WTC11 (cell line): ENCODE measurements at regions not wholly inside any gene's neighbourhood (a gene's known extent, or its start where the extent isn't known, plus 50 kb on each side); places are given as distances from the start of the nearest gene placed in this dataset.

Experiments used
- ATAC-seq: fragments of 200-7000 bp; cut with Tn5 transposase; 2 replicates; pipeline ENCODE4 v1.10.0; 2021; ENCODE audit warnings: mild to moderate bottlenecking, moderate library complexity
- CTCF ChIA-PET: fragments of 300-600 bp; sonication (Branson Sonifier 250); formaldehyde crosslinking; loops from one replicate; lab custom pipeline; 2021; ENCODE audit warnings: antibody characterized with exemption; lab: Charles Lee
- POLR2A ChIA-PET: fragments of 350-600 bp; sonication (Branson Sonifier 250); formaldehyde crosslinking; loops from one replicate; lab custom pipeline; 2021; ENCODE audit warnings: antibody characterized with exemption; lab: Charles Lee
- DNase-seq: peaks from one replicate; pipeline ENCODE4 v3.0.0; 2021; ENCODE audit warnings: low spot score
- H3K27ac Mint-ChIP-seq: 2 replicates; pipeline ENCODE4 v1.8.0; 2021; ENCODE audit warnings: mixed read lengths
- H3K27me3 Mint-ChIP-seq: 2 replicates; pipeline ENCODE4 v1.8.0; 2021; ENCODE audit warnings: low read depth, mild to moderate bottlenecking, moderate library complexity, mixed read lengths
- H3K36me3 Mint-ChIP-seq: 2 replicates; pipeline ENCODE4 v1.8.0; 2021; ENCODE audit warnings: mixed read lengths
- H3K4me1 Mint-ChIP-seq: 2 replicates; pipeline ENCODE4 v1.8.0; 2022; ENCODE audit warnings: mixed read lengths
- H3K4me3 Mint-ChIP-seq: 2 replicates; pipeline ENCODE4 v1.8.0; 2021; ENCODE audit warnings: mild to moderate bottlenecking, moderate library complexity, mixed read lengths
- H3K9me3 Mint-ChIP-seq: 2 replicates; pipeline ENCODE4 v1.8.0; 2021; ENCODE audit warnings: mixed read lengths
- GRHL2 ChIP-seq: fragments of 250-450 bp; sonication (Bioruptor Pico); IDR thresholded peaks from 2 replicates; pipeline ENCODE4 v1.8.0; 2022; ENCODE audit warnings: mild to moderate bottlenecking, moderate library complexity; ENCODE audit not compliant: insufficient replicate concordance, severe bottlenecking
- KAT7 ChIP-seq: sonication (generic); formaldehyde crosslinking; IDR thresholded peaks from 2 replicates; pipeline ENCODE4 v1.8.1; 2023; ENCODE audit warnings: missing genetic modification reagents, mild to moderate bottlenecking, borderline replicate concordance
- NFYB ChIP-seq: sonication (generic); formaldehyde crosslinking; conservative IDR thresholded peaks from 2 replicates; pipeline ENCODE4 v1.8.0; 2022; ENCODE audit warnings: low read depth, missing genetic modification reagents
- TEAD4 ChIP-seq: sonication (generic); formaldehyde crosslinking; IDR thresholded peaks from 2 replicates; pipeline ENCODE4 v1.8.0; 2022; ENCODE audit warnings: mild to moderate bottlenecking, missing genetic modification reagents
- ZNF138 ChIP-seq: sonication (generic); formaldehyde crosslinking; conservative IDR thresholded peaks from 2 replicates; pipeline ENCODE4 v1.8.1; 2022; ENCODE audit warnings: mild to moderate bottlenecking, moderate library complexity, missing genetic modification reagents
- TF ChIP-seq, protein P1 (sequence below): sonication (generic); formaldehyde crosslinking; IDR thresholded peaks from 2 replicates; pipeline ENCODE4 v1.8.0; 2023; ENCODE audit warnings: missing genetic modification reagents, mild to moderate bottlenecking, borderline replicate concordance
- TF ChIP-seq, protein P2 (sequence below): sonication (generic); formaldehyde crosslinking; IDR thresholded peaks from 2 replicates; pipeline ENCODE4 v1.8.0; 2022; ENCODE audit warnings: missing genetic modification reagents
- TF ChIP-seq, protein P3 (sequence below): sonication (generic); formaldehyde crosslinking; IDR thresholded peaks from 2 replicates; pipeline ENCODE4 v1.8.1; 2023; ENCODE audit warnings: mild to moderate bottlenecking, missing genetic modification reagents, moderate library complexity
- TF ChIP-seq, protein P4 (sequence below): sonication (generic); formaldehyde crosslinking; IDR thresholded peaks from 2 replicates; pipeline ENCODE4 v1.8.1; 2023; ENCODE audit warnings: mild to moderate bottlenecking, moderate library complexity, missing genetic modification reagents

DNA sequence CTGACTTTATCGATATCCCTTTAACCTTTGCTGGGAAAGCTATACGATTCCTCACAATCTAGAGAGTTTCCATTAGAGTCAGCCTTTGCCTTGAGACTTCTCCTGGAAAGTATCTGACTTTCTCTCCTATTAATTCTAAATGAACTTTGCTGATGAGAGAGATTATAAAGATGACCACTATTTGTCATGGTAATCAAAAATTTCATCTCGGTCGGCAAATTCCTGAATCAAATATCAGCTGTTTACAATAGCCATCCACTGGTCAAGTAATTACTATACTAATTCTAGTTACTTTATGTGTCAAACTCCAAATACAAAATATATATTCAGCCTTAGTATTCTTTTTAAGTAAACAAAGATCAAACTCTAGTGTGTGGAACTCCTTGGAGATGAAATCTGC, 164.4 kb upstream of the ITGA1 start:
- Mint-ChIP-seq H3K9me3 (peaks cover 9% of the 10 kb centered on the region), H3K4me3 (no peak overlapping the region), H3K27me3 (no peaks in the 10 kb centered on the region), H3K36me3 (no peaks in the 10 kb centered on the region), H3K4me1 (no peaks in the 10 kb centered on the region), H3K27ac (no peak overlapping the region)
- TF ChIP-seq, protein P1, sequence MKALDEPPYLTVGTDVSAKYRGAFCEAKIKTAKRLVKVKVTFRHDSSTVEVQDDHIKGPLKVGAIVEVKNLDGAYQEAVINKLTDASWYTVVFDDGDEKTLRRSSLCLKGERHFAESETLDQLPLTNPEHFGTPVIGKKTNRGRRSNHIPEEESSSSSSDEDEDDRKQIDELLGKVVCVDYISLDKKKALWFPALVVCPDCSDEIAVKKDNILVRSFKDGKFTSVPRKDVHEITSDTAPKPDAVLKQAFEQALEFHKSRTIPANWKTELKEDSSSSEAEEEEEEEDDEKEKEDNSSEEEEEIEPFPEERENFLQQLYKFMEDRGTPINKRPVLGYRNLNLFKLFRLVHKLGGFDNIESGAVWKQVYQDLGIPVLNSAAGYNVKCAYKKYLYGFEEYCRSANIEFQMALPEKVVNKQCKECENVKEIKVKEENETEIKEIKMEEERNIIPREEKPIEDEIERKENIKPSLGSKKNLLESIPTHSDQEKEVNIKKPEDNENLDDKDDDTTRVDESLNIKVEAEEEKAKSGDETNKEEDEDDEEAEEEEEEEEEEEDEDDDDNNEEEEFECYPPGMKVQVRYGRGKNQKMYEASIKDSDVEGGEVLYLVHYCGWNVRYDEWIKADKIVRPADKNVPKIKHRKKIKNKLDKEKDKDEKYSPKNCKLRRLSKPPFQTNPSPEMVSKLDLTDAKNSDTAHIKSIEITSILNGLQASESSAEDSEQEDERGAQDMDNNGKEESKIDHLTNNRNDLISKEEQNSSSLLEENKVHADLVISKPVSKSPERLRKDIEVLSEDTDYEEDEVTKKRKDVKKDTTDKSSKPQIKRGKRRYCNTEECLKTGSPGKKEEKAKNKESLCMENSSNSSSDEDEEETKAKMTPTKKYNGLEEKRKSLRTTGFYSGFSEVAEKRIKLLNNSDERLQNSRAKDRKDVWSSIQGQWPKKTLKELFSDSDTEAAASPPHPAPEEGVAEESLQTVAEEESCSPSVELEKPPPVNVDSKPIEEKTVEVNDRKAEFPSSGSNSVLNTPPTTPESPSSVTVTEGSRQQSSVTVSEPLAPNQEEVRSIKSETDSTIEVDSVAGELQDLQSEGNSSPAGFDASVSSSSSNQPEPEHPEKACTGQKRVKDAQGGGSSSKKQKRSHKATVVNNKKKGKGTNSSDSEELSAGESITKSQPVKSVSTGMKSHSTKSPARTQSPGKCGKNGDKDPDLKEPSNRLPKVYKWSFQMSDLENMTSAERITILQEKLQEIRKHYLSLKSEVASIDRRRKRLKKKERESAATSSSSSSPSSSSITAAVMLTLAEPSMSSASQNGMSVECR (CRISPR knock-in tag) = no peak
- TF ChIP-seq, protein P2, sequence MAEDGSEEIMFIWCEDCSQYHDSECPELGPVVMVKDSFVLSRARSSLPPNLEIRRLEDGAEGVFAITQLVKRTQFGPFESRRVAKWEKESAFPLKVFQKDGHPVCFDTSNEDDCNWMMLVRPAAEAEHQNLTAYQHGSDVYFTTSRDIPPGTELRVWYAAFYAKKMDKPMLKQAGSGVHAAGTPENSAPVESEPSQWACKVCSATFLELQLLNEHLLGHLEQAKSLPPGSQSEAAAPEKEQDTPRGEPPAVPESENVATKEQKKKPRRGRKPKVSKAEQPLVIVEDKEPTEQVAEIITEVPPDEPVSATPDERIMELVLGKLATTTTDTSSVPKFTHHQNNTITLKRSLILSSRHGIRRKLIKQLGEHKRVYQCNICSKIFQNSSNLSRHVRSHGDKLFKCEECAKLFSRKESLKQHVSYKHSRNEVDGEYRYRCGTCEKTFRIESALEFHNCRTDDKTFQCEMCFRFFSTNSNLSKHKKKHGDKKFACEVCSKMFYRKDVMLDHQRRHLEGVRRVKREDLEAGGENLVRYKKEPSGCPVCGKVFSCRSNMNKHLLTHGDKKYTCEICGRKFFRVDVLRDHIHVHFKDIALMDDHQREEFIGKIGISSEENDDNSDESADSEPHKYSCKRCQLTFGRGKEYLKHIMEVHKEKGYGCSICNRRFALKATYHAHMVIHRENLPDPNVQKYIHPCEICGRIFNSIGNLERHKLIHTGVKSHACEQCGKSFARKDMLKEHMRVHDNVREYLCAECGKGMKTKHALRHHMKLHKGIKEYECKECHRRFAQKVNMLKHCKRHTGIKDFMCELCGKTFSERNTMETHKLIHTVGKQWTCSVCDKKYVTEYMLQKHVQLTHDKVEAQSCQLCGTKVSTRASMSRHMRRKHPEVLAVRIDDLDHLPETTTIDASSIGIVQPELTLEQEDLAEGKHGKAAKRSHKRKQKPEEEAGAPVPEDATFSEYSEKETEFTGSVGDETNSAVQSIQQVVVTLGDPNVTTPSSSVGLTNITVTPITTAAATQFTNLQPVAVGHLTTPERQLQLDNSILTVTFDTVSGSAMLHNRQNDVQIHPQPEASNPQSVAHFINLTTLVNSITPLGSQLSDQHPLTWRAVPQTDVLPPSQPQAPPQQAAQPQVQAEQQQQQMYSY (CRISPR knock-in tag) = no peak
- TF ChIP-seq, protein P3, sequence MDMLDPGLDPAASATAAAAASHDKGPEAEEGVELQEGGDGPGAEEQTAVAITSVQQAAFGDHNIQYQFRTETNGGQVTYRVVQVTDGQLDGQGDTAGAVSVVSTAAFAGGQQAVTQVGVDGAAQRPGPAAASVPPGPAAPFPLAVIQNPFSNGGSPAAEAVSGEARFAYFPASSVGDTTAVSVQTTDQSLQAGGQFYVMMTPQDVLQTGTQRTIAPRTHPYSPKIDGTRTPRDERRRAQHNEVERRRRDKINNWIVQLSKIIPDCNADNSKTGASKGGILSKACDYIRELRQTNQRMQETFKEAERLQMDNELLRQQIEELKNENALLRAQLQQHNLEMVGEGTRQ (CRISPR knock-in tag) = no peak
- TF ChIP-seq GRHL2 (CRISPR knock-in tag) (no peak), KAT7 (no peak)
- CTCF ChIA-PET = no interaction called here
- no peak for ATAC-seq
- no peak for DNase-seq
- POLR2A ChIA-PET = no interaction called here

DNA sequence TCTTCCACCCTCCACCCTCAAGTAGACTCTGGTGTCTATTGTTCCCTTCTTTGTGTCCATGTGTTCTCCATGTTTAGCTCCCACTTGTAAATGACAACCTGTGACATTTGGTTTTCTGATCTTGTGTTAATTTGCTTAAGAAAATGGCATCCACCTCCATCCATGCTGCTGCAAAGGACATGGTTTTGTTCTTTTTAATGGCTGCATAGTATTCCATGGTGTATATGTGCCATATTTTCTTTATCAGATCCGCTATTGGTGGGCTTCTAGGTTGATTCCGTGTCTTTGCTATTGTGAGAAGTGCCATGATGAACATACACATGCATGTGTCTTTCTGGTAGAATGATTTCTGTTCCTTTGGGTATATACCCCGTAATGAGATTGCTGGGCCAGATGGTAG, 163.4 kb upstream of the ITGA1 start:
- ChIA-PET POLR2A (no interaction called here), CTCF (no interaction called here)
- Mint-ChIP-seq H3K27me3 (no peaks in the 10 kb centered on the region), H3K27ac (no peak overlapping the region), H3K9me3 (peaks cover 9% of the 10 kb centered on the region), H3K36me3 (no peaks in the 10 kb centered on the region), H3K4me1 (no peaks in the 10 kb centered on the region), H3K4me3 (no peak overlapping the region)
- no peak for ATAC-seq
- no peak for DNase-seq
- TF ChIP-seq ZNF138 (CRISPR knock-in tag) (no peak), TEAD4 (CRISPR knock-in tag) (no peak), NFYB (CRISPR knock-in tag) (no peak)
- TF ChIP-seq, protein P2 (CRISPR knock-in tag) = no peak
- TF ChIP-seq, protein P4, sequence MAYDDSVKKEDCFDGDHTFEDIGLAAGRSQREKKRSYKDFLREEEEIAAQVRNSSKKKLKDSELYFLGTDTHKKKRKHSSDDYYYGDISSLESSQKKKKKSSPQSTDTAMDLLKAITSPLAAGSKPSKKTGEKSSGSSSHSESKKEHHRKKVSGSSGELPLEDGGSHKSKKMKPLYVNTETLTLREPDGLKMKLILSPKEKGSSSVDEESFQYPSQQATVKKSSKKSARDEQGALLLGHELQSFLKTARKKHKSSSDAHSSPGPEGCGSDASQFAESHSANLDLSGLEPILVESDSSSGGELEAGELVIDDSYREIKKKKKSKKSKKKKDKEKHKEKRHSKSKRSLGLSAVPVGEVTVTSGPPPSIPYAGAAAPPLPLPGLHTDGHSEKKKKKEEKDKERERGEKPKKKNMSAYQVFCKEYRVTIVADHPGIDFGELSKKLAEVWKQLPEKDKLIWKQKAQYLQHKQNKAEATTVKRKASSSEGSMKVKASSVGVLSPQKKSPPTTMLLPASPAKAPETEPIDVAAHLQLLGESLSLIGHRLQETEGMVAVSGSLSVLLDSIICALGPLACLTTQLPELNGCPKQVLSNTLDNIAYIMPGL = no peak
- TF ChIP-seq, protein P3 (CRISPR knock-in tag) = no peak
